ENCODE measurements at regions not wholly inside any gene's neighbourhood (a gene's known extent, or its start where the extent isn't known, plus 50 kb on each side); places are given as distances from the start of the nearest gene placed in this dataset.

DNA sequence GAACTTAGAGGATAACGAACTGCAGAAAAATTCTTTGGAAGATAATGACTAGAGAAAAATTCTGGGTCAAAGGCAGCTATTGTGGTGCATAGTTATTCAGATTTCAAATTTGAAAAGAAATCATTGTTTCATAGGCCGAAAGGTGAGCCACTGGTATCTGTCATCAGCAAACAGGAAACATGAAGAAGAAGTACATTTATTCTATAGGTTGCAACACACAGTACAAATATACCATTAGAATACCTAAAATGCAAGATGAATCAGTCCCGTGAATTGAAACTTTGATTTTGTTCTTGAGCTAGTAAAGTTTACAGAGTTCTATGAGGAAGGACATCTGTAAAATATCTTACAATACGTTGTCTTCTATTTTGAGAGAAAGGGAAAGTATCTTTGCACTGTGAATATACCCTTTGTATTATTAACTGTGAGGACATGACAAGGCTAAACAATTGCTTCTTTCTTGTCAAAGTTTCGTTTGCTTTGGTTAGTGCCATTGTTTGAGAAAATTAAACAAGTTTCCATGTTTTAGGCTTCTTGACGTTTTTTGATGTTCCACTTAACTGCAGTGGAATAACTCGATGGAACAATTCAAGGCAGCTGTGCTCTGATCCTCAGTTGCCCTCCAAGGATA is 84.7 kb downstream of the HDGFL1 start:
- Histone ChIP-seq H3K27ac (peak overlapping the region in 1 of 10 donors; percentile 7), H3K4me1 (peaks cover 0 to 28% (median 12%) of the 10 kb centered on the region in 9 donors), H3K27me3 (no peaks in the 10 kb centered on the region), H3K36me3 (no peaks in the 10 kb centered on the region), H3K9me3 (no peaks in the 10 kb centered on the region), H3K4me3 (no peak overlapping the region)
- DNase-seq (no peak), ATAC-seq (no peak)
- WGBS, 2 donors, result 42 to 56% methylated on average over 7 of the region's 7 CpGs
- intact Hi-C loops (cut with DNase I), result loop anchor here in 1 of 10 donors (1.0 kb wide), 1 partner anchor 27 kb away; no protein-coding TSS in a partner anchor
- TF ChIP-seq, protein P1, sequence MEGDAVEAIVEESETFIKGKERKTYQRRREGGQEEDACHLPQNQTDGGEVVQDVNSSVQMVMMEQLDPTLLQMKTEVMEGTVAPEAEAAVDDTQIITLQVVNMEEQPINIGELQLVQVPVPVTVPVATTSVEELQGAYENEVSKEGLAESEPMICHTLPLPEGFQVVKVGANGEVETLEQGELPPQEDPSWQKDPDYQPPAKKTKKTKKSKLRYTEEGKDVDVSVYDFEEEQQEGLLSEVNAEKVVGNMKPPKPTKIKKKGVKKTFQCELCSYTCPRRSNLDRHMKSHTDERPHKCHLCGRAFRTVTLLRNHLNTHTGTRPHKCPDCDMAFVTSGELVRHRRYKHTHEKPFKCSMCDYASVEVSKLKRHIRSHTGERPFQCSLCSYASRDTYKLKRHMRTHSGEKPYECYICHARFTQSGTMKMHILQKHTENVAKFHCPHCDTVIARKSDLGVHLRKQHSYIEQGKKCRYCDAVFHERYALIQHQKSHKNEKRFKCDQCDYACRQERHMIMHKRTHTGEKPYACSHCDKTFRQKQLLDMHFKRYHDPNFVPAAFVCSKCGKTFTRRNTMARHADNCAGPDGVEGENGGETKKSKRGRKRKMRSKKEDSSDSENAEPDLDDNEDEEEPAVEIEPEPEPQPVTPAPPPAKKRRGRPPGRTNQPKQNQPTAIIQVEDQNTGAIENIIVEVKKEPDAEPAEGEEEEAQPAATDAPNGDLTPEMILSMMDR (IDR thresholded peaks at IDR 0.05), result no peak

DNA sequence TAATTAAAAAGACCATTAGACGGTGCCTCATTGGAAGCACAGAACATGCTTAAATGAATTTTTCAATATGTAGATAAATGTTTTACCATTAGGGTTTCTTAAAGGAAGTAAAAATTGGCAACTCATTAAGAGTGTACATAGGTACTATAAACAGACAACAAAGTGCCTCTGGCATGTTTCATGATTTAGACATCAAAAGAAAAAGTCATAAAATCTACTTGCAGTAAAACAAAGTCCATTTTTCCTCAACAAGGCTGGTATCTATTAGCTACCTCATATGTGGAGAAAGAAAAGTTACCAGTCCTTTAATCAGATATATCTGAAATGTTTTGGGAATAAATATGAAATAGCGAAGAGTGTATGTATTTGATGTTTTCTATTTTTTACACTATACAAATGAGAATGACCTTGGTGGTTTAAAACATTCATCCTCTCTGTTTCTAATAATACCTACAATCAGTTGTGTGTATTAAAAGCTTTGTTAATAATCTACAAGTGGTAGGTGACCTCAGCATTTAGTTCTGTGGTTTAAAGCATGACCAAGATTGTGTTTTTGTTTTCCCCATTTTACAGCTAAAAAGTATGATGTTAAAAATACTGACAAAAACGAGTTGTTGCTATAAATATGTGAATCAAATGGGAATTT is 87.5 kb downstream of the HDGFL1 start:
- no peak for DNase-seq
- no peaks in the 10 kb centered on the region for H3K9me3 ChIP-seq
- no peak overlapping the region for H3K4me3 ChIP-seq
- peak in 1 of 8 donors; percentile 33 for ATAC-seq
- peaks cover 0 to 41% (median 14%) of the 10 kb centered on the region in 9 donors for H3K4me1 ChIP-seq
- intact Hi-C loops (cut with DNase I), result no loop called here
- H3K36me3 ChIP-seq, result no peaks in the 10 kb centered on the region
- TF ChIP-seq, protein P1 (IDR thresholded peaks at IDR 0.05), result no peak
- peak overlapping the region in 3 of 10 donors; percentile 20 to 34 (median 21) for H3K27ac ChIP-seq
- H3K27me3 ChIP-seq, result no peaks in the 10 kb centered on the region
- 65 to 69% methylated on average over 3 of the region's 3 CpGs for WGBS, 2 donors

DNA sequence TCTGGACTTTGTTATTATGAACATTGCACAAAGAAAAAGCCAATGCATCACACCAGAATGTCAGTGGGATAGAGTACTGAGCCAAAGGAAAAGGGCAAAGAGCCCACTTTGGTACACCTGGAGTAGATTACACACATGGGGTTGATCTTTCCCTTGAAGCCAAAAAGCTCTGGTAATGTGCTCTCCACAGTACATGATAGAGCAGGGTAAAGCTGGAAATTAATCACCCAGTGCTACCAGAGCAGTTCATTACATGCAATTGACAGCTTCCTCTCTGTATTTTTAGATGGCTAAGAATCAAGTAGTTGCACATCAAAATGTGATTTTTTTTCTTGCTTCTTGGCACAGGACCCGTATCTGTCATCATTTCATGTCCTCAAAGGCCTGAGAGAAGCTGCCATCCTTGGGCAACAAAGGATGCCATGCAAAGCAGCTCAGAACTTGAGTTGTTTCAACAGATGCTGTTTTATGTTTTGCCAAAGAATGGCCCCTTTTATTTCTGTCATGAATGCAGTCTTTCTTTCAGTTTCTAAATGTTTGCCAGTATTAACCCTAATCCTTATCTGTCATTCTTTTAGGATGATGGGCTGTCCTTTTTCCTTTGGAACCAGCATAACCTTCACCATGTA is 88.1 kb downstream of the HDGFL1 start:
- Histone ChIP-seq H3K27me3 (no peaks in the 10 kb centered on the region), H3K4me3 (no peak overlapping the region), H3K36me3 (no peaks in the 10 kb centered on the region), H3K4me1 (peaks cover 0 to 41% (median 14%) of the 10 kb centered on the region in 9 donors), H3K27ac (peak overlapping the region in 4 of 10 donors; percentile 7 to 37 (median 20)), H3K9me3 (no peaks in the 10 kb centered on the region)
- DNase-seq (no peak), ATAC-seq (peak in 2 of 8 donors; percentile 27 to 41)
- TF ChIP-seq, protein P1 (IDR thresholded peaks at IDR 0.05), result no peak
- intact Hi-C loops (cut with DNase I), result no loop called here
- 26 to 53% methylated on average over 1 of the region's 1 CpG for WGBS, 2 donors

DNA sequence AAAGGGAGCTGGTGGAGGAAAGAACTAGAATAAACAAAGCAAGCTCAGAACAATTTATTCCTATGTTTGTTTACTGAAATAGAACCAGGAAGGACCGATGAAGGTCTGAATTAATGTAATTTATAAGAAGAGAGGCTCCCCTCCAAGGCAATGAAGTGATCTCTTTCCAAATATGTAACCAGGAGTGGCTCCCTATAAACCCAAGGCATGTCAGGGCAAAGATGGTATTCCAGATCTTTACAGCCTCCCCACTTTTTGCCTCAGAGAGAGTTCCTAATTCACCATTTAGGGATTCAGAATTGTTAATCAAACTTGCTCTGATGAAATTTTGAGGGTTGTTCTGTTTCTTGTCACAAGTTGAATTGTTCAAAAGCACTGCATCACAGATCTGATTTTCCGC is 88.8 kb downstream of the HDGFL1 start:
- DNase-seq, result no peak
- intact Hi-C loops (cut with DNase I), result no loop called here
- H3K36me3 ChIP-seq, result no peaks in the 10 kb centered on the region
- H3K4me3 ChIP-seq, result no peak overlapping the region
- ATAC-seq, result no peak
- peaks cover 0 to 41% (median 14%) of the 10 kb centered on the region in 9 donors for H3K4me1 ChIP-seq
- WGBS, 2 donors, result 85 to 86% methylated on average over 2 of the region's 2 CpGs
- H3K27ac ChIP-seq, result peak overlapping the region in 4 of 10 donors; percentile 7 to 49 (median 38)
- H3K9me3 ChIP-seq, result no peaks in the 10 kb centered on the region
- H3K27me3 ChIP-seq, result no peaks in the 10 kb centered on the region
- TF ChIP-seq, protein P1 (IDR thresholded peaks at IDR 0.05), result no peak
